Coronary artery (tissue), 2 donors: ENCODE measurements at regions not wholly inside any gene's neighbourhood (a gene's known extent, or its start where the extent isn't known, plus 50 kb on each side); places are given as distances from the start of the nearest gene placed in this dataset.

ENCODE experiments used
- DNase-seq: peaks from one replicate; pipeline ENCODE4 v3.0.0-alpha.2; 2017; ENCODE audit warnings: low spot score
- H3K27ac ChIP-seq, 2 donors: fragments of 200-600 bp; sonication (generic); one replicate each; pipeline ENCODE4 v1.5.1; 2016 to 2019
- H3K4me3 ChIP-seq: fragments of 200-600 bp; sonication (generic); 2 replicates; pipeline ENCODE4 v1.5.1; 2016; ENCODE audit warnings: mild to moderate bottlenecking, moderate library complexity
- TF ChIP-seq, protein P1 (sequence below): fragments of 200-600 bp; sonication (generic); IDR thresholded peaks from one replicate; pipeline ENCODE4 v1.5.1; 2019; ENCODE audit warnings: antibody characterized with exemption

- no peak for DNase-seq
- H3K4me3 ChIP-seq = no peak overlapping the region
- TF ChIP-seq, protein P1, sequence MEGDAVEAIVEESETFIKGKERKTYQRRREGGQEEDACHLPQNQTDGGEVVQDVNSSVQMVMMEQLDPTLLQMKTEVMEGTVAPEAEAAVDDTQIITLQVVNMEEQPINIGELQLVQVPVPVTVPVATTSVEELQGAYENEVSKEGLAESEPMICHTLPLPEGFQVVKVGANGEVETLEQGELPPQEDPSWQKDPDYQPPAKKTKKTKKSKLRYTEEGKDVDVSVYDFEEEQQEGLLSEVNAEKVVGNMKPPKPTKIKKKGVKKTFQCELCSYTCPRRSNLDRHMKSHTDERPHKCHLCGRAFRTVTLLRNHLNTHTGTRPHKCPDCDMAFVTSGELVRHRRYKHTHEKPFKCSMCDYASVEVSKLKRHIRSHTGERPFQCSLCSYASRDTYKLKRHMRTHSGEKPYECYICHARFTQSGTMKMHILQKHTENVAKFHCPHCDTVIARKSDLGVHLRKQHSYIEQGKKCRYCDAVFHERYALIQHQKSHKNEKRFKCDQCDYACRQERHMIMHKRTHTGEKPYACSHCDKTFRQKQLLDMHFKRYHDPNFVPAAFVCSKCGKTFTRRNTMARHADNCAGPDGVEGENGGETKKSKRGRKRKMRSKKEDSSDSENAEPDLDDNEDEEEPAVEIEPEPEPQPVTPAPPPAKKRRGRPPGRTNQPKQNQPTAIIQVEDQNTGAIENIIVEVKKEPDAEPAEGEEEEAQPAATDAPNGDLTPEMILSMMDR = no peak
- no peak overlapping the region for H3K27ac ChIP-seq
These were observed 178.4 kb upstream of the CXADR start for GRCh38 chr21:17334484-17334883.

DNA sequence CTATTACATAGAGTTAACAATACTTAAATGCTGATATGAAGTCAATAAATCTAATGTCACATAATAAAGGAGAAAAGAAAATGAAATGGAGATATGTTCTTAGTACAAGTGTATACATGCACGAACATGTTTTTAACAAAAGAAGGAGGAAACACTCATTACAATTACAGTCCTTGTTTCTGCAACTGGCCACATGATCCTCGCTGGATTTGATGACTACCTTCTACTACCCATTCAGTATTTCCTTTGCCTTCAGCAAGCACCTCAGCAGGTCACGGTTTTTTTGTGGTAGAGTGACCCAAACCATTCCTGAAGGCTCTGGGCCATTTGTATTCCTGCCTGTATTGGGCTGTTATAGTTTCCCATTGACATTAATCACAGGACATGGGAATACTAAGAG, 172.8 kb upstream of the CXADR start:
- no peak overlapping the region for H3K27ac ChIP-seq
- TF ChIP-seq, protein P1 = no peak
- no peak overlapping the region for H3K4me3 ChIP-seq
- DNase-seq = no peak

- no peak overlapping the region for H3K4me3 ChIP-seq
- no peak for DNase-seq
- TF ChIP-seq, protein P1 = no peak
- no peak overlapping the region for H3K27ac ChIP-seq
These were observed 169.8 kb upstream of the CXADR start for GRCh38 chr21:17343055-17343454.

- H3K27ac ChIP-seq = no peak overlapping the region
- H3K4me3 ChIP-seq = no peak overlapping the region
- no peak for DNase-seq
- TF ChIP-seq, protein P1 = no peak
These were observed 164.5 kb upstream of the CXADR start for GRCh38 chr21:17348357-17348756.

DNA sequence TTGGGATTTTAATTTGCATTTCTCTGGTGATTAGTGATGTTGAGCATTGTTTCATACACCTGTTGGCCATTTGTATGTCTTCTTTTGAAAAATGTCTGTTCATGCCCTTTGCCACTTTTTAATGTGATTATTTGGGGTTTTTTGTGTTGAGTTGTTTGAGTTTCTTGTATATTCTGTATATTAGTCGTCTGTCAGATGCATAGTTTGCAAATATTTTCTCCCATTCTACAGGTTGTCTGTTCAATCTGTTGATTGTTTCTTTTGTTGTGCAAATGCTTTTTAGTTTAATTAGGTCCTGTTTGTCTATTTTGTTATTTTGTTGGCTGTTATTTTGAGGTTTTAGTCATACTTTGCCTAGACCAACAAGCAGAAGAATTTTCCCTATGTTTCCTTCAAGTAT, 164.0 kb upstream of the CXADR start:
- TF ChIP-seq, protein P1 = no peak
- no peak overlapping the region for H3K4me3 ChIP-seq
- H3K27ac ChIP-seq = no peak overlapping the region
- no peak for DNase-seq

DNA sequence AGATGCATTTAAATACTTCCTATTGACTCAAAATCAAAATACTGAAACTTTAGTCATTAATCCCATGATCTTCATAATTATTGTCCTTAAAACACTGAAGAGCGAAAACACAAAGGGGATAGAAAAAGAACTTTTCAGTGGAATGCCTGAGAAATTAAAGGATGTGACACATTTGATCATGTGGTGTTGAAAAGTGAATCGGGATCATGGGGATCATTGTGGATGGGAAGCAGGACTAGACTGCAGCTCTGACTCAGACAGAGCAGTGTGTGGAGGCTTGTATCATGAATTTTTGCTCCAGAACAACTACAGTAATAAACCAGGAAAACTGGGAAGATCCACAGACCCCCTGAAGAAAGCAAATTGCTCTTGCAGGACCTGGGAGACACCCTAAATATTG, 161.1 kb upstream of the CXADR start:
- DNase-seq = no peak
- no peak overlapping the region for H3K4me3 ChIP-seq
- H3K27ac ChIP-seq = no peak overlapping the region
- TF ChIP-seq, protein P1 = no peak

DNA sequence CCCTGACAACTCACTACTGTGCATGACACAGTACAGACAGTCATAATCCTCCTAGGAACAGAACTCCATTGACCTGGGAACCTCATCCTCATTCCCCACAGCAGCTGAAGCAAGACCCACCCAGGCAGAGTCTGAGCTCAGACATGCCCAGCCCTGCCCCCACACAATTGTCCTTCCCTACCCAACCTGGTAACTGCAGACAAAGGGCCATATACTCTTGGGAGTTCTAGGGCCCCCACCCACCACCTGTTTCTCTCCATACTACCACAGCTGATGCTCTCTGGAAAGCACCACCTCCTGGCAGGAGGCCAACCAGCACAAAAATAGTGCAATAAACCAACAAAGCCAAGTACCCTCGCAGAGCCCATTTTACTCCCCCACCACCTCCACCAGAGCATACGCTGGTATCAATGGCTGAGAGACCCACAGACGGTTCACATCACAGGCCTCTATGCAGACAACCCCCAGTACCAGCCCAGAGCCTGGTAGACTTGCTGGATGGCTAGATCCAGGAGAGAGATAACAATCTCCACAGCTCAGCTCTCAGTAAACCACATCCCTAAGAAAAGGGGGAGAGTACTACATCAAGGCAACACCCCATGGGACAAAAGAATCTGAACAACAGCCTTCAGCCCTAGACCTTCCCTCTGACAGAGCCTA, 159.7 kb upstream of the CXADR start:
- no peak overlapping the region for H3K4me3 ChIP-seq
- H3K27ac ChIP-seq = no peak overlapping the region
- TF ChIP-seq, protein P1 = no peak
- no peak for DNase-seq
